Keratinocyte (primary cell): ENCODE measurements at regions not wholly inside any gene's neighbourhood (a gene's known extent, or its start where the extent isn't known, plus 50 kb on each side); places are given as distances from the start of the nearest gene placed in this dataset.

ENCODE experiments used
- DNase-seq: peaks from one replicate; pipeline ENCODE4 v3.0.0-alpha.2; 2011; ENCODE audit warnings: low read depth, missing footprints, low spot score
- FAIRE-seq: peaks from 2 replicates; lab custom pipeline; 2011; peaks lifted over from hg19 to GRCh38; lab: Jason Lieb, UNC
- H2AFZ ChIP-seq: 2 replicates; pipeline ENCODE4 v1.6.0; 2012; ENCODE audit warnings: low read length, control low read depth, inconsistent platforms; ENCODE audit not compliant: control insufficient read depth
- H3K27ac ChIP-seq: 2 replicates; pipeline ENCODE4 v1.5.1; 2011; ENCODE audit warnings: low read length; ENCODE audit not compliant: control insufficient read depth, insufficient read depth
- H3K27me3 ChIP-seq: 3 replicates; pipeline ENCODE4 v1.6.0; 2011; ENCODE audit warnings: low read length; ENCODE audit not compliant: control insufficient read depth, insufficient read depth; ENCODE audit errors: extremely low read depth
- H3K36me3 ChIP-seq, 2 experiments: 2 replicates in 1 of 2; 3 replicates in 1 of 2; pipeline ENCODE4 v1.5.1; 2011; ENCODE audit warnings: low read length in 2 of 2, mild to moderate bottlenecking in 1 of 2; ENCODE audit not compliant: control insufficient read depth in 2 of 2, insufficient read depth in 2 of 2; ENCODE audit errors: extremely low read depth in 1 of 2
- H3K4me1 ChIP-seq: 3 replicates; pipeline ENCODE4 v1.5.1; 2011; ENCODE audit warnings: low read length; ENCODE audit not compliant: control insufficient read depth, insufficient read depth; ENCODE audit errors: extremely low read depth
- H3K4me2 ChIP-seq: 3 replicates; pipeline ENCODE4 v1.6.0; 2011; ENCODE audit warnings: low read depth, low read length; ENCODE audit not compliant: control insufficient read depth, insufficient read depth; ENCODE audit errors: extremely low read depth
- H3K4me3 ChIP-seq, 3 experiments: fragments of 200-600 bp in 1 of 3; sonication (generic) in 1 of 3; 2 replicates in 2 of 3; 3 replicates in 1 of 3; pipeline ENCODE4 v1.5.1; 2011 to 2016; ENCODE audit warnings: low read length in 3 of 3, mild to moderate bottlenecking in 3 of 3, control low read depth in 2 of 3, inconsistent platforms in 1 of 3, low read depth in 1 of 3, mixed read lengths in 1 of 3, mixed run types in 1 of 3, moderate library complexity in 1 of 3; ENCODE audit not compliant: control insufficient read depth in 2 of 3, insufficient read depth in 2 of 3; ENCODE audit errors: extremely low read depth in 1 of 3
- H3K79me2 ChIP-seq: 2 replicates; pipeline ENCODE4 v1.6.0; 2012; ENCODE audit warnings: low read length; ENCODE audit not compliant: control insufficient read depth, insufficient read depth
- H3K9ac ChIP-seq: 3 replicates; pipeline ENCODE4 v1.6.0; 2011; ENCODE audit warnings: low read length; ENCODE audit not compliant: control insufficient read depth, insufficient read depth; ENCODE audit errors: extremely low read depth
- H3K9me1 ChIP-seq: 3 replicates; pipeline ENCODE4 v1.6.0; 2011; ENCODE audit warnings: low read length; ENCODE audit not compliant: control insufficient read depth, insufficient read depth; ENCODE audit errors: extremely low read depth
- H3K9me3 ChIP-seq: 2 replicates; pipeline ENCODE4 v1.5.1; 2012; ENCODE audit warnings: low read depth, low read length; ENCODE audit not compliant: control insufficient read depth
- H4K20me1 ChIP-seq: 3 replicates; pipeline ENCODE4 v1.6.0; 2011; ENCODE audit warnings: low read length; ENCODE audit not compliant: control insufficient read depth, insufficient read depth; ENCODE audit errors: extremely low read depth
- EZH2 ChIP-seq: IDR thresholded peaks from one replicate; pipeline ENCODE4 v1.6.1; 2012; ENCODE audit warnings: inconsistent platforms, mild to moderate bottlenecking, low read length, moderate library complexity
- dilution Hi-C: fragments of 300-500 bp; cut with MboI; formaldehyde crosslinking; loops from one replicate; pipeline ENCODE4 v1.7.0; 2020; ENCODE audit warnings: low sequenced_read_pairs; ENCODE audit not compliant: extremely low pct_ligation_motif_present
- TF ChIP-seq, protein P1 (sequence below), 3 experiments: IDR thresholded peaks in 1 of 3; conservative IDR thresholded peaks in 1 of 3; optimal IDR thresholded peaks in 1 of 3; 2 replicates in 2 of 3; 3 replicates in 1 of 3; pipeline versions ENCODE3 to v1.5.1; 2011; ENCODE audit warnings: low read length in 3 of 3, mild to moderate bottlenecking in 3 of 3, moderate library complexity in 2 of 3, control low read depth in 1 of 3, inconsistent platforms in 1 of 3; ENCODE audit not compliant: insufficient read depth in 2 of 3; ENCODE audit errors: extremely low read depth in 1 of 3

DNA sequence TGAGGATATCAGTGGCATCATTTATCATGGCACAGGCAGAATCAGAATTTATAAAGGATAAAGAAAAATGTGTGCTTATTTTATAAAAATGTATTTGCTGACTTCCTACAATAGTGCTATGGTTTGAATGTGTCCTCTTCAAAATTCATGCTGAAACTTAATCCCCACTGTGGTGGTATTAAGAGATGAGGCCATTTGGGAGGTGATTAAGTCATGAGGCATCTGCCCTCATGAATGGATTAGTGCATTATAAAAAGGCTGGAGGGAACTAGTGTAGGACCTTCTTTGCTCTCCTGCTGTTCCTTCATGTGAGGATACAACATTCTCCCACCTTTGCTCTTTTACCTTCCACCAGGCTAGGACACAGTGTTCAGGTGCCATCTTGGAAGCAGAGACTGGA lies 212.8 kb downstream of the RFC3 start:
- no peak overlapping the region for H3K9ac ChIP-seq
- no peaks in the 10 kb centered on the region for H3K79me2 ChIP-seq
- no peak overlapping the region for H3K4me2 ChIP-seq
- peak overlapping the region; percentile 35 for H2AFZ ChIP-seq
- H3K36me3 ChIP-seq: no peaks in the 10 kb centered on the region
- no peaks in the 10 kb centered on the region for H4K20me1 ChIP-seq
- no peaks in the 10 kb centered on the region for H3K9me1 ChIP-seq
- H3K27ac ChIP-seq: no peak overlapping the region
- FAIRE-seq (peak; percentile 32), DNase-seq (no peak)
- H3K4me1 ChIP-seq: peaks cover 17% of the 10 kb centered on the region
- dilution Hi-C loops: no loop called here
- H3K9me3 ChIP-seq: peaks cover 2% of the 10 kb centered on the region
- H3K27me3 ChIP-seq: no peaks in the 10 kb centered on the region
- no peak for TF ChIP-seq EZH2
- TF ChIP-seq, protein P1, sequence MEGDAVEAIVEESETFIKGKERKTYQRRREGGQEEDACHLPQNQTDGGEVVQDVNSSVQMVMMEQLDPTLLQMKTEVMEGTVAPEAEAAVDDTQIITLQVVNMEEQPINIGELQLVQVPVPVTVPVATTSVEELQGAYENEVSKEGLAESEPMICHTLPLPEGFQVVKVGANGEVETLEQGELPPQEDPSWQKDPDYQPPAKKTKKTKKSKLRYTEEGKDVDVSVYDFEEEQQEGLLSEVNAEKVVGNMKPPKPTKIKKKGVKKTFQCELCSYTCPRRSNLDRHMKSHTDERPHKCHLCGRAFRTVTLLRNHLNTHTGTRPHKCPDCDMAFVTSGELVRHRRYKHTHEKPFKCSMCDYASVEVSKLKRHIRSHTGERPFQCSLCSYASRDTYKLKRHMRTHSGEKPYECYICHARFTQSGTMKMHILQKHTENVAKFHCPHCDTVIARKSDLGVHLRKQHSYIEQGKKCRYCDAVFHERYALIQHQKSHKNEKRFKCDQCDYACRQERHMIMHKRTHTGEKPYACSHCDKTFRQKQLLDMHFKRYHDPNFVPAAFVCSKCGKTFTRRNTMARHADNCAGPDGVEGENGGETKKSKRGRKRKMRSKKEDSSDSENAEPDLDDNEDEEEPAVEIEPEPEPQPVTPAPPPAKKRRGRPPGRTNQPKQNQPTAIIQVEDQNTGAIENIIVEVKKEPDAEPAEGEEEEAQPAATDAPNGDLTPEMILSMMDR (optimal IDR thresholded peaks at IDR 0.05 in 1 of 3, IDR thresholded peaks at IDR 0.05 in 1 of 3, conservative IDR thresholded peaks at IDR 0.05 in 1 of 3; ENCODE audit: extremely low read depth in 1 of 3, insufficient read depth in 2 of 3, low read length in 3 of 3): no peak
- H3K4me3 ChIP-seq: no peak overlapping the region

DNA sequence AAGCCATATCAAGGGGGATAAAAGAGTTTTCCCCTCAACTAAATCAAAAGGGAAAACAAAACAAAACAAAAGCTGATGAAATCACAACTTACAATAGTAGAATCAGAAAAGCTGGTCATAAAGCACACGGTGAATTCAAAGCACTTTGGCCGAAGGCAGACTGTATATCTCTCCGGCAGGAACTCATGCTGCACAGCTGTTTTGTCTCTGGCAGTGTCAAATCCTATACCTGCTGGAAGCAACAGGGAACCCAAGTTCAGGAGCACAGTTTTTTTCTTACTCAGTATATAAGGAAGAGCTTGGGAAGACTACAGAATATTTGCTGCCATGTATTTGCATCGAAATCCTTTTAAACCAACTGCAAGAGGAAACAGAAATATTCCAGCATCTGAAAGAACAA lies 213.7 kb downstream of the RFC3 start:
- Histone ChIP-seq H3K27me3 (no peaks in the 10 kb centered on the region), H3K79me2 (no peaks in the 10 kb centered on the region), H3K36me3 (no peaks in the 10 kb centered on the region), H2AFZ (no peak overlapping the region), H3K27ac (no peak overlapping the region), H3K9ac (no peak overlapping the region), H3K9me1 (no peaks in the 10 kb centered on the region), H4K20me1 (no peaks in the 10 kb centered on the region), H3K4me1 (peaks cover 20% of the 10 kb centered on the region), H3K9me3 (no peaks in the 10 kb centered on the region), H3K4me3 (no peak overlapping the region), H3K4me2 (no peak overlapping the region)
- dilution Hi-C loops: no loop called here
- TF ChIP-seq, protein P1 (optimal IDR thresholded peaks at IDR 0.05 in 1 of 3, IDR thresholded peaks at IDR 0.05 in 1 of 3, conservative IDR thresholded peaks at IDR 0.05 in 1 of 3; ENCODE audit: extremely low read depth in 1 of 3, insufficient read depth in 2 of 3, low read length in 3 of 3): no peak
- TF ChIP-seq EZH2: no peak
- FAIRE-seq (no peak), DNase-seq (no peak)
